Neuronal stem cell (in vitro differentiated cells): ENCODE measurements at regions not wholly inside any gene's neighbourhood (a gene's known extent, or its start where the extent isn't known, plus 50 kb on each side); places are given as distances from the start of the nearest gene placed in this dataset.

Experiments
- DNase-seq: peaks from one replicate; pipeline ENCODE4 v3.0.0-alpha.2; 2013; ENCODE audit warnings: low spot score
- H2AFZ ChIP-seq: one replicate; pipeline ENCODE4 v1.6.1; 2013; ENCODE audit warnings: mild to moderate bottlenecking, low read length, inconsistent platforms
- H2AK5ac ChIP-seq: 2 replicates; pipeline ENCODE4 v1.6.1; 2013; ENCODE audit warnings: low read depth, mild to moderate bottlenecking, inconsistent platforms, low read length, moderate library complexity, mixed read lengths
- H2BK120ac ChIP-seq: 2 replicates; pipeline ENCODE4 v1.6.1; 2013; ENCODE audit warnings: low read depth, mild to moderate bottlenecking, inconsistent platforms, low read length, moderate library complexity, mixed read lengths
- H2BK12ac ChIP-seq: one replicate; pipeline ENCODE4 v1.6.1; 2013; ENCODE audit warnings: low read length, inconsistent platforms
- H2BK15ac ChIP-seq: 2 replicates; pipeline ENCODE4 v1.6.1; 2013; ENCODE audit warnings: mild to moderate bottlenecking, low read length, inconsistent platforms, mixed read lengths
- H2BK5ac ChIP-seq: one replicate; pipeline ENCODE4 v1.6.1; 2013; ENCODE audit warnings: inconsistent platforms, mild to moderate bottlenecking, low read length, moderate library complexity
- H3K14ac ChIP-seq: one replicate; pipeline ENCODE4 v1.6.1; 2013; ENCODE audit warnings: low read length, inconsistent platforms
- H3K18ac ChIP-seq: 2 replicates; pipeline ENCODE4 v1.6.1; 2013; ENCODE audit warnings: low read length, inconsistent platforms
- H3K23ac ChIP-seq: 2 replicates; pipeline ENCODE4 v1.6.1; 2013; ENCODE audit warnings: low read depth, mild to moderate bottlenecking, mixed read lengths, low read length, inconsistent platforms; ENCODE audit not compliant: poor library complexity
- H3K27ac ChIP-seq: replicated peaks from 3 replicates; pipeline ENCODE4 v1.5.1; 2013; ENCODE audit warnings: low read length, inconsistent platforms
- H3K27me3 ChIP-seq, 3 experiments: 2 replicates each; pipeline ENCODE4 v1.6.1; 2013; ENCODE audit warnings: low read length in 3 of 3, mild to moderate bottlenecking in 2 of 3, inconsistent platforms in 1 of 3, low read depth in 1 of 3, mixed read lengths in 1 of 3, moderate library complexity in 1 of 3; ENCODE audit not compliant: control insufficient read depth in 3 of 3, insufficient read depth in 3 of 3
- H3K36me3 ChIP-seq, 2 donors: replicated peaks in 1 of 2; 2 replicates each; pipeline ENCODE4 v1.6.1; 2013; ENCODE audit warnings: low read length in 2 of 2; ENCODE audit not compliant: control insufficient read depth in 2 of 2, insufficient read depth in 2 of 2
- H3K4ac ChIP-seq: 2 replicates; pipeline ENCODE4 v1.6.1; 2013; ENCODE audit warnings: inconsistent platforms, mild to moderate bottlenecking, low read length, moderate library complexity
- H3K4me1 ChIP-seq, 2 donors: 1 replicate in 1 of 2; 2 replicates in 1 of 2; pipeline ENCODE4 v1.6.1; 2013; ENCODE audit warnings: low read length in 2 of 2, low read depth in 1 of 2; ENCODE audit not compliant: control insufficient read depth in 2 of 2, insufficient read depth in 1 of 2
- H3K4me2 ChIP-seq: one replicate; pipeline ENCODE4 v1.6.1; 2013; ENCODE audit warnings: mild to moderate bottlenecking, low read length, inconsistent platforms; ENCODE audit not compliant: insufficient read depth, poor library complexity, severe bottlenecking
- H3K4me3 ChIP-seq, 2 donors: 2 replicates each; pipeline ENCODE4 v1.5.1; 2013; ENCODE audit warnings: low read length in 2 of 2, mild to moderate bottlenecking in 2 of 2, inconsistent platforms in 1 of 2, moderate library complexity in 1 of 2
- H3K79me1 ChIP-seq: one replicate; pipeline ENCODE4 v1.6.1; 2013; ENCODE audit warnings: low read depth, mild to moderate bottlenecking, inconsistent platforms, low read length, moderate library complexity
- H3K9ac ChIP-seq: one replicate; pipeline ENCODE4 v1.6.1; 2013; ENCODE audit warnings: mild to moderate bottlenecking, low read depth, low read length, inconsistent platforms; ENCODE audit not compliant: poor library complexity
- H3K9me3 ChIP-seq, 2 donors: replicated peaks in 1 of 2; 2 replicates each; pipeline versions ENCODE3 to v1.6.1; 2013; ENCODE audit warnings: low read length in 2 of 2, mild to moderate bottlenecking in 2 of 2, inconsistent platforms in 1 of 2, low read depth in 1 of 2, mixed read lengths in 1 of 2, moderate library complexity in 1 of 2; ENCODE audit not compliant: control insufficient read depth in 2 of 2, insufficient read depth in 1 of 2
- H4K8ac ChIP-seq: one replicate; pipeline ENCODE4 v1.6.1; 2013; ENCODE audit warnings: low read depth, mild to moderate bottlenecking, inconsistent platforms, low read length, moderate library complexity
- H4K91ac ChIP-seq: one replicate; pipeline ENCODE4 v1.6.1; 2013; ENCODE audit warnings: low read length, low read depth, mild to moderate bottlenecking, inconsistent platforms; ENCODE audit not compliant: poor library complexity
- WGBS, 2 donors: extraction: QIAGEN DNeasy Blood & Tissue Kit; methylation state at CpG; one replicate each; pipeline ENCODE4 v1.1.7; 2013; ENCODE audit warnings: missing lambda C conversion rate in 2 of 2, mixed read lengths in 1 of 2; ENCODE audit not compliant: insufficient read length in 2 of 2, insufficient replicate concordance in 1 of 2; ENCODE audit errors: extremely low coverage in 2 of 2; 5-methylcytosine and 5-hydroxymethylcytosine counted together

DNA sequence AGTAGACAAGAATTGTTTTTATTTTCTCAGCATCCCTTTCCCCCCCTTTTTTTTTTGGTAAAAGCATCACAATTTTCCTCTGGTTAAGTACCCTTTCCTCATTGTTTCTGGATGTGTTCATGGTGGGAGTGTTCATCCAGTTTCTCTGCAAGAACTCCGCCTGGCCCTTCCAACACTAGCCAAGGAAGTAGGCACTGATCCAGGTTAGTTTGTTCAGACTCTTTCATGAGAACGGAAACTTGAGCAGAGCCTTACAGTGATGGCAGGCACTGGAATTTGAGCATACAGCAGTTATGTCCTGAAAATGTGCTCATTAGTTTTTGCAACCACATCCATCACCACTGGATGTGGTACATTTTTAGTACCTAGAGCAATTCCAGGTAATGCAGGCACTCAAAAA, 336.1 kb upstream of the BOD1L1 start:
- Histone ChIP-seq H3K4me2 (no peak overlapping the region), H2BK120ac (no peak overlapping the region), H3K27ac (no peak overlapping the region), H2AFZ (no peak overlapping the region), H3K4ac (no peak overlapping the region), H4K8ac (no peak overlapping the region), H4K91ac (no peak overlapping the region), H3K9me3 (no peaks in the 10 kb centered on the region), H2AK5ac (no peak overlapping the region), H2BK12ac (no peak overlapping the region), H2BK15ac (no peak overlapping the region), H3K14ac (no peak overlapping the region), H3K23ac (no peak overlapping the region), H3K27me3 (no peaks in the 10 kb centered on the region), H3K36me3 (no peaks in the 10 kb centered on the region), H3K18ac (no peak overlapping the region), H2BK5ac (no peak overlapping the region), H3K79me1 (no peaks in the 10 kb centered on the region), H3K9ac (no peak overlapping the region), H3K4me3 (no peak overlapping the region), H3K4me1 (no peaks in the 10 kb centered on the region)
- DNase-seq, result no peak
- WGBS, 2 donors, result no CpG with 5 or more reads among the region's 2 CpGs

DNA sequence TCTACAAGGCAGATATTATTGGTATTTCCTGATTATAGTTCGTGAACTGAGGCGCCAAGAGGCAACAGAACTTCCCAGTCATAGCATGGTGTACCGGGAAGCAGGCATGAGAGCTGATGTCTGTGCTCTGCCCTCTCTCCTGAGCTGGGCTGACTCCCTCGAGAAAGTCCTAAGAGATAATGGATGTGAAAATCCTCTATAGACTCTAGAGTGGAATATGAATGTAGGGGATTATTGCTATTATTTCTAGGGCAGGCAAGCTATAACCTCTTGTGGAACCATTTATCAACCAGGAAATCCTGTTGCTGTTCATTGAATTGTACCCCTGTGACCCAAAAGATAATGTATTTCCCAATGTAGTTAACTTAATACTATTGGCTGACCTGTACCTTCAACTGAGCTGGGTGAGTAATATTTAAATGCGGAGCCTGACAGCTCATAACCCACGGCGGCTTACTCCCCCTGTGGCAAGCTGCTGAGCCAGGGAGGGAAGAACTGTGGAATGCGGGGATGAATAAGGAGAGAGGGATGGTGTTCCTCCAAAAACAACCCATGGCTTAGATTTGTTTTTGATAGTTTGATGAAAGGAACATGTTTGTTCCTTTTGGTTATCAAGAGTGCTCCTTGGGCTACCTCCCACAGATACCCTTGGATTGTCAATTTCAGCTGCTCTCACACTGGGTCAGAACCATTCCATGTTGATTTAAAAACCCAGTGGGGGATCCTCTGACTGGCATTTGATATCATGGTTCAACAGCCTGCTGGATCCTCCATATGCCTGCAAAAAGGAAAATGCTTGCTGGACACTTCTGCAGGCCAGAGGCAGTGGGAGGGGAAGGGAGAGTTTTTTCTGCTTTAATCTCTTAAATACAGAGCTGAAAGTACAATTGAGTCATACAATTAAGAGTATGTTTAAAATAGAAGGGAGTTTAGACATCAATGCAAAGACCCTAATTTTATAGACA, 339.0 kb upstream of the BOD1L1 start:
- DNase-seq, result no peak
- no peak overlapping the region for H3K18ac ChIP-seq
- no peak overlapping the region for H2BK120ac ChIP-seq
- peaks cover 0 to 4% of the 10 kb centered on the region in 2 donors for H3K4me1 ChIP-seq
- no peak overlapping the region for H2BK12ac ChIP-seq
- WGBS, 2 donors, result no CpG with 5 or more reads among the region's 8 CpGs
- H3K27ac ChIP-seq, result no peak overlapping the region
- H2BK5ac ChIP-seq, result no peak overlapping the region
- H2AK5ac ChIP-seq, result no peak overlapping the region
- H3K4me3 ChIP-seq, result no peak overlapping the region
- no peak overlapping the region for H3K4me2 ChIP-seq
- H2AFZ ChIP-seq, result no peak overlapping the region
- H4K8ac ChIP-seq, result no peak overlapping the region
- H3K23ac ChIP-seq, result no peak overlapping the region
- H3K4ac ChIP-seq, result no peak overlapping the region
- H3K14ac ChIP-seq, result no peak overlapping the region
- H3K9me3 ChIP-seq, result no peaks in the 10 kb centered on the region
- no peaks in the 10 kb centered on the region for H3K79me1 ChIP-seq
- no peaks in the 10 kb centered on the region for H3K27me3 ChIP-seq
- no peak overlapping the region for H3K9ac ChIP-seq
- H3K36me3 ChIP-seq, result no peaks in the 10 kb centered on the region
- no peak overlapping the region for H2BK15ac ChIP-seq
- H4K91ac ChIP-seq, result no peak overlapping the region

DNA sequence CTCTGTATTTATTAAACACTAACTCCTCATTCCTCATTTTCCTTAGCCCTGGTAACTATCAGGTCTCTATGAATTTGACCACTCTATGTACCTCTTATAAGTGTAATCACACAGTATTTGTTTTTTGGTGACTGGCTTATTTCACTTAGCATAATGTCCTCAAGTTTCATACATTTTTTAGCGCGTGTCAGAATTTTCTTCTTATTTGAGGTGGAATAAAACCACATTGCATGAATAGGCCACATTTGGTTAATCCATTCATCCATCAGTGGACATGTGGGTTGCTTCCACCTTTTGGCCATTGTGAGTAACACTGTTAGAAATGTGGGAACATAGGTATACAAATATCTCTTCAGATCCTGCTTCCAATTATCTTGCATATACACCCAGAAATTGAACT, 341.2 kb upstream of the BOD1L1 start:
- H3K27me3 ChIP-seq, result no peaks in the 10 kb centered on the region
- no peak overlapping the region for H2AFZ ChIP-seq
- no peak overlapping the region for H2BK5ac ChIP-seq
- H3K18ac ChIP-seq, result no peak overlapping the region
- H3K23ac ChIP-seq, result no peak overlapping the region
- H3K4ac ChIP-seq, result no peak overlapping the region
- H3K14ac ChIP-seq, result no peak overlapping the region
- H3K4me3 ChIP-seq, result no peak overlapping the region
- no peak overlapping the region for H3K4me2 ChIP-seq
- H3K9ac ChIP-seq, result no peak overlapping the region
- H4K91ac ChIP-seq, result no peak overlapping the region
- no peak for DNase-seq
- H3K27ac ChIP-seq, result no peak overlapping the region
- H3K79me1 ChIP-seq, result no peaks in the 10 kb centered on the region
- no peaks in the 10 kb centered on the region for H3K36me3 ChIP-seq
- no peak overlapping the region for H2BK15ac ChIP-seq
- H3K9me3 ChIP-seq, result no peaks in the 10 kb centered on the region
- no peak overlapping the region for H4K8ac ChIP-seq
- no peak overlapping the region for H2BK120ac ChIP-seq
- H2BK12ac ChIP-seq, result no peak overlapping the region
- peaks cover 0 to 4% of the 10 kb centered on the region in 2 donors for H3K4me1 ChIP-seq
- H2AK5ac ChIP-seq, result no peak overlapping the region
- WGBS, 2 donors, result no CpG with 5 or more reads among the region's 2 CpGs

DNA sequence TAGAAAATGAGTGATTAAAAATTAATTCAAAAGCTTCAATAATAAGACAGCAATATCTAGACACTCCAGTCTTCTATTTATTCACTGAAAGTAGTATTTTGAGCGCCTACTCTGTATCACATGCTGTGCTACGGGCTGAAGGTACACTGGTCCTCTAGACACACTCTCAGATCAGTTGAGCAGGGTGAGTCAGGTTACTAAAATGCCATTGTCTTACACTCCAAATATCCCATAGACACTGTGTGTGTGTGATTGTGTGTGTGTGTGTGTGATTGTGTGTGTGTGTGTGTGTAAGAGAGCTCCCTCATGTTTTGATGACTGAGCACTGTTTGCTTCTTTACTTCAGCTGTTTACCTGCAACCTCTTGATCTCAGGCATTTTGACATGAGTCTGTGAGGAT, 342.8 kb upstream of the BOD1L1 start:
- Histone ChIP-seq H3K9me3 (no peaks in the 10 kb centered on the region), H2BK120ac (no peak overlapping the region), H2BK15ac (no peak overlapping the region), H3K14ac (no peak overlapping the region), H3K36me3 (no peaks in the 10 kb centered on the region), H3K23ac (no peak overlapping the region), H4K8ac (no peak overlapping the region), H3K9ac (no peak overlapping the region), H3K4me3 (no peak overlapping the region), H3K4ac (no peak overlapping the region), H3K27ac (no peak overlapping the region), H3K4me2 (no peak overlapping the region), H3K18ac (no peak overlapping the region), H2AFZ (no peak overlapping the region), H3K79me1 (no peaks in the 10 kb centered on the region), H4K91ac (no peak overlapping the region), H3K27me3 (no peaks in the 10 kb centered on the region), H2AK5ac (no peak overlapping the region), H2BK12ac (no peak overlapping the region), H2BK5ac (no peak overlapping the region), H3K4me1 (peaks cover 0 to 4% of the 10 kb centered on the region in 2 donors)
- no peak for DNase-seq
- WGBS, 2 donors, result no CpG with 5 or more reads among the region's 2 CpGs
